Thyroid gland (tissue), 4 donors: ENCODE measurements at regions not wholly inside any gene's neighbourhood (a gene's known extent, or its start where the extent isn't known, plus 50 kb on each side); places are given as distances from the start of the nearest gene placed in this dataset.

Source experiments
- POLR2A ChIP-seq, 2 donors: fragments of 450-650 bp; IDR thresholded peaks; one replicate each; pipeline ENCODE4 v1.6.1; 2017; ENCODE audit warnings: antibody characterized with exemption in 2 of 2, mild to moderate bottlenecking in 2 of 2, moderate library complexity in 1 of 2
- TF ChIP-seq, protein P1 (sequence below), 6 experiments: fragments of 200-600 bp in 3 of 6; fragments of 450-650 bp in 3 of 6; sonication (generic) in 3 of 6; IDR thresholded peaks; one replicate each; pipeline ENCODE4 v1.5.1; 2016 to 2019; ENCODE audit warnings: antibody characterized with exemption in 6 of 6, mild to moderate bottlenecking in 2 of 6, inconsistent platforms in 1 of 6, moderate library complexity in 1 of 6

DNA sequence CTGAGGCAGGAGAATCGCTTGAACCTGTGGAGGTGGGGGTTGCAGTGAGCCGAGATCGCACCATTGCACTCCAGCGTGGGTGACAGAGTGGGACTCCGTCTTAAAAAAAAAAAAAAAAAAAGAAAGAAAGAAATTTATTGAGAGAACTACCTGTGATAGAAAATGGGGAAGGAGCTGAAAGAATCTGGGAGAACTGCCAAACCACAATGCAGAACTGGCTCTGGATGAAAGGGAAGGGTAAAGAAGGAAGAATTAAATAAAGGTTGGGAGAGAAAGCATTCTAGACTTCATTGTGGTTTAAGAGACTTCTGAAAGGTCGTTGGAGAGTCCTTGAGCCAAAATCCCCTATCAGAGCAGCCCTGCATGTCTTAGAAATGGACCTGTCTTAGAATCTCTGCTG is 567.9 kb upstream of the HTR2C start:
- TF ChIP-seq, protein P1, sequence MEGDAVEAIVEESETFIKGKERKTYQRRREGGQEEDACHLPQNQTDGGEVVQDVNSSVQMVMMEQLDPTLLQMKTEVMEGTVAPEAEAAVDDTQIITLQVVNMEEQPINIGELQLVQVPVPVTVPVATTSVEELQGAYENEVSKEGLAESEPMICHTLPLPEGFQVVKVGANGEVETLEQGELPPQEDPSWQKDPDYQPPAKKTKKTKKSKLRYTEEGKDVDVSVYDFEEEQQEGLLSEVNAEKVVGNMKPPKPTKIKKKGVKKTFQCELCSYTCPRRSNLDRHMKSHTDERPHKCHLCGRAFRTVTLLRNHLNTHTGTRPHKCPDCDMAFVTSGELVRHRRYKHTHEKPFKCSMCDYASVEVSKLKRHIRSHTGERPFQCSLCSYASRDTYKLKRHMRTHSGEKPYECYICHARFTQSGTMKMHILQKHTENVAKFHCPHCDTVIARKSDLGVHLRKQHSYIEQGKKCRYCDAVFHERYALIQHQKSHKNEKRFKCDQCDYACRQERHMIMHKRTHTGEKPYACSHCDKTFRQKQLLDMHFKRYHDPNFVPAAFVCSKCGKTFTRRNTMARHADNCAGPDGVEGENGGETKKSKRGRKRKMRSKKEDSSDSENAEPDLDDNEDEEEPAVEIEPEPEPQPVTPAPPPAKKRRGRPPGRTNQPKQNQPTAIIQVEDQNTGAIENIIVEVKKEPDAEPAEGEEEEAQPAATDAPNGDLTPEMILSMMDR (IDR thresholded peaks at IDR 0.05): no peak
- no peak for TF ChIP-seq POLR2A (IDR thresholded peaks at IDR 0.05)
